Chondrocyte (in vitro differentiated cells): ENCODE measurements at regions not wholly inside any gene's neighbourhood (a gene's known extent, or its start where the extent isn't known, plus 50 kb on each side); places are given as distances from the start of the nearest gene placed in this dataset.

ENCODE experiments used
- DNase-seq: peaks from one replicate; pipeline ENCODE4 v3.0.0; 2021; ENCODE audit warnings: mixed read lengths, low spot score
- H3K27ac Mint-ChIP-seq: one replicate; pipeline ENCODE4 v1.8.0; 2021; ENCODE audit warnings: mild to moderate bottlenecking, moderate library complexity, mixed read lengths; ENCODE audit not compliant: unreplicated experiment
- H3K27me3 Mint-ChIP-seq: 2 replicates; pipeline ENCODE4 v1.8.0; 2021; ENCODE audit warnings: low read depth, mixed read lengths
- H3K36me3 Mint-ChIP-seq: 2 replicates; pipeline ENCODE4 v1.8.0; 2021; ENCODE audit warnings: low read depth, mixed read lengths
- H3K4me1 Mint-ChIP-seq: 2 replicates; pipeline ENCODE4 v1.8.0; 2021; ENCODE audit warnings: low read depth, mild to moderate bottlenecking, mixed read lengths
- H3K4me3 Mint-ChIP-seq: one replicate; pipeline ENCODE4 v1.8.0; 2021; ENCODE audit warnings: mild to moderate bottlenecking, moderate library complexity, mixed read lengths; ENCODE audit not compliant: unreplicated experiment
- H3K9me3 Mint-ChIP-seq: 2 replicates; pipeline ENCODE4 v1.8.0; 2021; ENCODE audit warnings: low read depth, mixed read lengths
- TF ChIP-seq, protein P1 (sequence below): fragments of 200-600 bp; sonication (generic); IDR thresholded peaks from 2 replicates; pipeline ENCODE4 v1.5.0; 2021; ENCODE audit warnings: antibody characterized with exemption, mild to moderate bottlenecking, moderate library complexity

DNA sequence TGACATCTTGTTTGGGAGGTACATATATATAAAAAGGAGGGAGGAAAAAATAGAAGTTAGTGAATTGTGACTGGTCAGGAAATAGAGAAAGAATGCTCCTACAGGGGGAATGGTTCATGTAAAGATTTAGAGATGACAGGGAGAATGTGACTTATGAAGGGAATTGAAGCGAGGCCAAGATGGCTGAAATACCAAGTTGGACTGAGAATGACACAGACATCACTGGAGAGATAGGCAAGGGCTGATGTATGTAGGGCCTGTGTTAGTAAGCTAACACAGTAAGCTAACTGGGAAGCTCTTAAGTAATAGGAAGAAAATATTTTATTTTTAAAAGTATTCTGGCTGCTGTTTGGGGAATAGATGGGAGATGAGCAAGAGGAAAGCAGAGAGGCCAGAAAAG lies 286.3 kb downstream of the NNT start:
- TF ChIP-seq, protein P1, sequence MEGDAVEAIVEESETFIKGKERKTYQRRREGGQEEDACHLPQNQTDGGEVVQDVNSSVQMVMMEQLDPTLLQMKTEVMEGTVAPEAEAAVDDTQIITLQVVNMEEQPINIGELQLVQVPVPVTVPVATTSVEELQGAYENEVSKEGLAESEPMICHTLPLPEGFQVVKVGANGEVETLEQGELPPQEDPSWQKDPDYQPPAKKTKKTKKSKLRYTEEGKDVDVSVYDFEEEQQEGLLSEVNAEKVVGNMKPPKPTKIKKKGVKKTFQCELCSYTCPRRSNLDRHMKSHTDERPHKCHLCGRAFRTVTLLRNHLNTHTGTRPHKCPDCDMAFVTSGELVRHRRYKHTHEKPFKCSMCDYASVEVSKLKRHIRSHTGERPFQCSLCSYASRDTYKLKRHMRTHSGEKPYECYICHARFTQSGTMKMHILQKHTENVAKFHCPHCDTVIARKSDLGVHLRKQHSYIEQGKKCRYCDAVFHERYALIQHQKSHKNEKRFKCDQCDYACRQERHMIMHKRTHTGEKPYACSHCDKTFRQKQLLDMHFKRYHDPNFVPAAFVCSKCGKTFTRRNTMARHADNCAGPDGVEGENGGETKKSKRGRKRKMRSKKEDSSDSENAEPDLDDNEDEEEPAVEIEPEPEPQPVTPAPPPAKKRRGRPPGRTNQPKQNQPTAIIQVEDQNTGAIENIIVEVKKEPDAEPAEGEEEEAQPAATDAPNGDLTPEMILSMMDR, result no peak
- Mint-ChIP-seq H3K4me1 (no peaks in the 10 kb centered on the region), H3K4me3 (no peak overlapping the region), H3K9me3 (no peaks in the 10 kb centered on the region), H3K36me3 (no peaks in the 10 kb centered on the region), H3K27me3 (peaks cover 22% of the 10 kb centered on the region), H3K27ac (no peak overlapping the region)
- no peak for DNase-seq

DNA sequence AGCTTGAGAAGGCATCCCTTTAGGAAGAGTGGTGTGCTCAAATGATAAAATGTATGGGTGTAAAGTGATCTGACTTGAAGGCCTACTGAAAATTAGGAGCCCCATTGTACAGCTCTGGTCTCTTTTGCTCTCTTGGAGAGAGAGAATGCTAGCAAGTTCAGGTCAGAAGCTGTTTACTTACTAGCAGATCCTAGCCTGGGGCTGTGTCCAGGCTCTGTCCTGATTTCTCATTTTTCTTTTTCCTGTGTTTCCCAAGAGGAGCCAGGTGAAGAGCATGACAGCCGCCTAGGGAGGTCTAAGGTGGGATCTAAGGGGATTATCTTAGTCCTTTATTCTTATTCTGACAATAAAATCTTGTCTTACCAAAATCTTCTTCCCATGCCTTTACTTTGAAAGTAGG lies 272.8 kb downstream of the NNT start:
- no peak for DNase-seq
- Mint-ChIP-seq H3K36me3 (no peaks in the 10 kb centered on the region), H3K27ac (no peak overlapping the region), H3K4me3 (no peak overlapping the region), H3K4me1 (no peaks in the 10 kb centered on the region), H3K27me3 (peaks cover 13% of the 10 kb centered on the region), H3K9me3 (no peaks in the 10 kb centered on the region)
- TF ChIP-seq, protein P1, result no peak

DNA sequence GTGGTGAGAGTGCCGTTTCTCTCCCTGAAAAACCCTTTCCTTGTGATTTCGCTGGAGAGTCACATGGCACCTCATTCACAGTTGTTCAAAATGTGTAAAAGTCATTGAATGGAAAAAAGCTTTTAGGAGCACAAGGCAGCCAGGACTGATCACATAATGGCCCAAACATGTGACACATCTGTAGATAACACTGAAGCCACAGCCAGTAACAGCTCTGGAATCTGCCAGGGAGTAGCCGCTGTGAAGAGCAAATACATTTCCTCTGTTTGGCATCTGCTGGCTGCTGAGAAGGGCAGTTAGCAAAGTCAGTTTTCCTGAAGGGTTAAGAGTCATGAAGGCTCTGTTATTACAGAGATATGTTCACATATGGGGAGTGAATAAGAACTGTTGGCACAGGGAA lies 271.8 kb downstream of the NNT start:
- TF ChIP-seq, protein P1, result no peak
- no peaks in the 10 kb centered on the region for H3K36me3 Mint-ChIP-seq
- DNase-seq, result no peak
- H3K4me1 Mint-ChIP-seq, result no peaks in the 10 kb centered on the region
- no peak overlapping the region for H3K27ac Mint-ChIP-seq
- H3K4me3 Mint-ChIP-seq, result no peak overlapping the region
- no peaks in the 10 kb centered on the region for H3K9me3 Mint-ChIP-seq
- peaks cover 13% of the 10 kb centered on the region for H3K27me3 Mint-ChIP-seq

DNA sequence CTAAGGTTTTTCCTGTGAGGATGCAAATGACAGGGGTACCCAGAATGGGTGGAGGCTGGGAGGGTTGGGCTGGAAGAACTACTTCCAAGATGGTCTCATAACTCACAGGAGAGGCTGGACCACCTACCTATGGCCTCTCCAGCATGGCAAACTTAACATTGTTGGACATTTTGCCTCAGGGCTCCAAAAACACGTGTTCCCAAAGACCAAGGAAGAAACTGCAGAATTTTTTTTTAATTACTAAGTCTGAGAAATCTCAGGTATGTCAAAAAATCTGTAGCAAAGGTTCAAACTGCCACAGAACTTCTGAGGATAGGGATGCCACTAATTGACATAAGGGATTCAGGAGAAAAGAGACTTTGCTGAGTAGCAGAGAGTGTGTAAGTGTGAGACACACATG lies 270.8 kb downstream of the NNT start:
- Mint-ChIP-seq H3K36me3 (no peaks in the 10 kb centered on the region), H3K27ac (no peak overlapping the region), H3K9me3 (no peaks in the 10 kb centered on the region), H3K27me3 (peaks cover 12% of the 10 kb centered on the region), H3K4me3 (no peak overlapping the region), H3K4me1 (no peaks in the 10 kb centered on the region)
- TF ChIP-seq, protein P1, result no peak
- no peak for DNase-seq

DNA sequence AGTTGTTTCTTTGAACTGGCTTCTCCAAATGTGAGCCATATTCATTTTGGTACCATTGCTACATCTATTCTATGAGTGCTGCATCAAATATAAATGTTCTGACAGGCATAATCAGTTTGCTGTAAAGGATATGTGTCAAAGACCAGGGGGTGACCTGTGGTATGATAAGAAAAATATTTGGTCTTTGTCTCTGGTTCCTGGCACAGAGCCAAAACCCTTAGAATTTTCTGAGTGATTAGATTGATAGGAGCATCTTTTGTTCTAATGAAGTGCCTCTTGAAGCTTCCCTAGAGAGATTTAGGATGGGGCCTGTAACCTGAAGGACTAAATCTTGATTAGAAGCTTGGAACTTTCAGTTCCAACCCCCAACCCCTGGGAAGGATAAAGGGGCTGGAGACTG lies 256.3 kb downstream of the NNT start:
- Mint-ChIP-seq H3K27ac (no peak overlapping the region), H3K9me3 (no peaks in the 10 kb centered on the region), H3K36me3 (no peaks in the 10 kb centered on the region), H3K4me1 (no peaks in the 10 kb centered on the region), H3K27me3 (peaks cover 16% of the 10 kb centered on the region), H3K4me3 (no peak overlapping the region)
- TF ChIP-seq, protein P1, result no peak
- no peak for DNase-seq
